Type B pancreatic cell (in vitro differentiated cells): ENCODE measurements at regions not wholly inside any gene's neighbourhood (a gene's known extent, or its start where the extent isn't known, plus 50 kb on each side); places are given as distances from the start of the nearest gene placed in this dataset.

Experiments
- DNase-seq: peaks from one replicate; pipeline ENCODE4 v3.0.0; 2021; ENCODE audit warnings: mixed read lengths; ENCODE audit not compliant: unreplicated experiment; ENCODE audit errors: extremely low spot score
- H3K27ac Mint-ChIP-seq: 2 replicates; pipeline ENCODE4 v1.8.0; 2021; ENCODE audit warnings: mild to moderate bottlenecking, mixed read lengths
- H3K27me3 Mint-ChIP-seq: 2 replicates; pipeline ENCODE4 v1.8.0; 2021; ENCODE audit warnings: mixed read lengths
- H3K36me3 Mint-ChIP-seq: 2 replicates; pipeline ENCODE4 v1.8.0; 2021; ENCODE audit warnings: mixed read lengths
- H3K4me1 Mint-ChIP-seq: one replicate; pipeline ENCODE4 v1.8.0; 2021; ENCODE audit warnings: mixed read lengths; ENCODE audit not compliant: unreplicated experiment
- H3K4me3 Mint-ChIP-seq: 2 replicates; pipeline ENCODE4 v1.8.0; 2021; ENCODE audit warnings: mild to moderate bottlenecking, mixed read lengths
- H3K9me3 Mint-ChIP-seq: 2 replicates; pipeline ENCODE4 v1.8.0; 2021; ENCODE audit warnings: mixed read lengths
- CTCF ChIP-seq: fragments of 200-600 bp; sonication (generic); conservative IDR thresholded peaks from 2 replicates; pipeline ENCODE4 v1.5.0; 2021; ENCODE audit warnings: antibody characterized with exemption, mild to moderate bottlenecking

- Mint-ChIP-seq H3K27me3 (no peaks in the 10 kb centered on the region), H3K4me1 (no peaks in the 10 kb centered on the region), H3K9me3 (no peaks in the 10 kb centered on the region), H3K27ac (no peak overlapping the region), H3K36me3 (no peaks in the 10 kb centered on the region), H3K4me3 (no peak overlapping the region)
- DNase-seq: no peak
- no peak for TF ChIP-seq CTCF
Measured at GRCh38 chr5:35415309-35415708, 185.0 kb upstream of the PRLR start.

GRCh38 chr5:35409361-35409760 lies 179.1 kb upstream of the PRLR start:
- no peak overlapping the region for H3K4me3 Mint-ChIP-seq
- no peak overlapping the region for H3K27ac Mint-ChIP-seq
- H3K4me1 Mint-ChIP-seq: no peaks in the 10 kb centered on the region
- no peaks in the 10 kb centered on the region for H3K9me3 Mint-ChIP-seq
- peaks cover 3% of the 10 kb centered on the region for H3K27me3 Mint-ChIP-seq
- no peak for DNase-seq
- TF ChIP-seq CTCF: no peak
- no peaks in the 10 kb centered on the region for H3K36me3 Mint-ChIP-seq

GRCh38 chr5:35408146-35408545 lies 177.9 kb upstream of the PRLR start:
- TF ChIP-seq CTCF: no peak
- H3K9me3 Mint-ChIP-seq: no peaks in the 10 kb centered on the region
- no peak overlapping the region for H3K4me3 Mint-ChIP-seq
- peaks cover 3% of the 10 kb centered on the region for H3K27me3 Mint-ChIP-seq
- no peak for DNase-seq
- H3K27ac Mint-ChIP-seq: no peak overlapping the region
- no peaks in the 10 kb centered on the region for H3K36me3 Mint-ChIP-seq
- no peaks in the 10 kb centered on the region for H3K4me1 Mint-ChIP-seq

- H3K4me3 Mint-ChIP-seq: no peak overlapping the region
- H3K4me1 Mint-ChIP-seq: no peaks in the 10 kb centered on the region
- TF ChIP-seq CTCF: no peak
- H3K9me3 Mint-ChIP-seq: no peaks in the 10 kb centered on the region
- H3K36me3 Mint-ChIP-seq: no peaks in the 10 kb centered on the region
- no peak for DNase-seq
- H3K27me3 Mint-ChIP-seq: peaks cover 3% of the 10 kb centered on the region
- no peak overlapping the region for H3K27ac Mint-ChIP-seq
Measured at GRCh38 chr5:35407697-35408096, 177.4 kb upstream of the PRLR start.

- Mint-ChIP-seq H3K4me1 (no peaks in the 10 kb centered on the region), H3K27ac (no peak overlapping the region), H3K4me3 (no peak overlapping the region), H3K9me3 (no peaks in the 10 kb centered on the region), H3K36me3 (no peaks in the 10 kb centered on the region), H3K27me3 (peaks cover 3% of the 10 kb centered on the region)
- DNase-seq: no peak
- TF ChIP-seq CTCF: no peak
Measured at GRCh38 chr5:35405938-35406337, 175.7 kb upstream of the PRLR start.

- TF ChIP-seq CTCF: no peak
- no peaks in the 10 kb centered on the region for H3K9me3 Mint-ChIP-seq
Measured at GRCh38 chr5:35404701-35405100, 174.4 kb upstream of the PRLR start.

More at GRCh38 chr5:35404701-35405100, 174.4 kb upstream of the PRLR start:
- Mint-ChIP-seq H3K36me3 (no peaks in the 10 kb centered on the region), H3K4me1 (no peaks in the 10 kb centered on the region), H3K27ac (no peak overlapping the region), H3K27me3 (peaks cover 3% of the 10 kb centered on the region), H3K4me3 (no peak overlapping the region)
- DNase-seq: no peak
